Common myeloid progenitor, CD34-positive (primary cell): ENCODE measurements at regions not wholly inside any gene's neighbourhood (a gene's known extent, or its start where the extent isn't known, plus 50 kb on each side); places are given as distances from the start of the nearest gene placed in this dataset.

ENCODE experiments used
- CTCF ChIA-PET: fragments of 350-600 bp; sonication (Branson Sonifier 250); formaldehyde crosslinking; loops from one replicate; lab custom pipeline; 2021; ENCODE audit warnings: antibody characterized with exemption; lab: Charles Lee
- POLR2A ChIA-PET: fragments of 350-600 bp; sonication (Branson Sonifier 250); formaldehyde crosslinking; loops from one replicate; lab custom pipeline; 2021; ENCODE audit warnings: antibody characterized with exemption; lab: Charles Lee
- DNase-seq, 3 donors: peaks; one replicate each; pipeline versions ENCODE4 v3.0.0 to v3.0.0-alpha.2; 2013
- H3K27ac ChIP-seq, 2 experiments: 1 replicate in 1 of 2; 2 replicates in 1 of 2; pipeline ENCODE4 v1.7.0; 2013; ENCODE audit warnings: inconsistent platforms in 2 of 2, low read length in 2 of 2, mild to moderate bottlenecking in 2 of 2, low read depth in 1 of 2, moderate library complexity in 1 of 2; ENCODE audit not compliant: severe bottlenecking in 2 of 2, insufficient read depth in 1 of 2, poor library complexity in 1 of 2
- H3K27me3 ChIP-seq, 5 experiments: replicated peaks in 2 of 5; 1 replicate in 3 of 5; 2 replicates in 2 of 5; pipeline versions ENCODE4 v1.6.1 to v1.7.0; 2013; ENCODE audit warnings: low read length in 4 of 5, mild to moderate bottlenecking in 2 of 5, moderate library complexity in 2 of 5, inconsistent platforms in 1 of 5; ENCODE audit not compliant: insufficient read depth in 5 of 5, control insufficient read depth in 4 of 5
- H3K36me3 ChIP-seq, 4 experiments: 1 replicate in 2 of 4; 2 replicates in 2 of 4; pipeline versions ENCODE4 v1.6.1 to v1.7.0; 2013; ENCODE audit warnings: low read length in 3 of 4, control low read depth in 1 of 4, mild to moderate bottlenecking in 1 of 4; ENCODE audit not compliant: control insufficient read depth in 4 of 4, insufficient read depth in 4 of 4
- H3K4me1 ChIP-seq, 4 experiments: 1 replicate in 3 of 4; 2 replicates in 1 of 4; pipeline versions ENCODE4 v1.6.1 to v1.7.1; 2013; ENCODE audit warnings: low read length in 3 of 4, mild to moderate bottlenecking in 3 of 4, control low read depth in 1 of 4, inconsistent platforms in 1 of 4, moderate library complexity in 1 of 4; ENCODE audit not compliant: control insufficient read depth in 4 of 4, insufficient read depth in 4 of 4; ENCODE audit errors: control extremely low read depth in 1 of 4
- H3K4me3 ChIP-seq, 7 experiments: 1 replicate in 4 of 7; 2 replicates in 3 of 7; pipeline versions ENCODE4 v1.5.1 to v1.7.0; 2013; ENCODE audit warnings: mild to moderate bottlenecking in 7 of 7, low read length in 6 of 7, moderate library complexity in 6 of 7, inconsistent platforms in 2 of 7, low read depth in 2 of 7, control low read depth in 1 of 7; ENCODE audit not compliant: insufficient read depth in 4 of 7, control insufficient read depth in 1 of 7; ENCODE audit errors: extremely low read depth in 1 of 7
- H3K9me3 ChIP-seq, 5 experiments: 1 replicate in 4 of 5; 2 replicates in 1 of 5; pipeline versions ENCODE4 v1.6.1 to v1.7.1; 2013; ENCODE audit warnings: low read length in 4 of 5, mild to moderate bottlenecking in 2 of 5, inconsistent platforms in 1 of 5, low read depth in 1 of 5, moderate library complexity in 1 of 5; ENCODE audit not compliant: control insufficient read depth in 4 of 5, insufficient read depth in 2 of 5; ENCODE audit errors: control extremely low read depth in 1 of 5
- WGBS: methylation state at CpG from one replicate; pipeline ENCODE4 v1.1.5; 2013; ENCODE audit not compliant: insufficient coverage; 5-methylcytosine and 5-hydroxymethylcytosine counted together

GRCh38 chr13:79770056-79770455 is 289.1 kb downstream of the NDFIP2 start:
- no peaks in the 10 kb centered on the region for H3K36me3 ChIP-seq
- no peak for DNase-seq
- CTCF ChIA-PET, result no interaction called here
- no CpG with 5 or more reads among the region's 1 CpG for WGBS
- H3K9me3 ChIP-seq, result peaks cover 0 to 4% (median 0%) of the 10 kb centered on the region in 5 experiments
- POLR2A ChIA-PET, result no interaction called here
- no peaks in the 10 kb centered on the region for H3K4me1 ChIP-seq
- H3K4me3 ChIP-seq, result no peak overlapping the region
- no peak overlapping the region for H3K27ac ChIP-seq
- no peaks in the 10 kb centered on the region for H3K27me3 ChIP-seq

- no CpG with 5 or more reads among the region's 2 CpGs for WGBS
- no peak for DNase-seq
- H3K27ac ChIP-seq, result no peak overlapping the region
- no peak overlapping the region for H3K4me3 ChIP-seq
- POLR2A ChIA-PET, result no interaction called here
- H3K36me3 ChIP-seq, result no peaks in the 10 kb centered on the region
- CTCF ChIA-PET, result no interaction called here
- no peaks in the 10 kb centered on the region for H3K4me1 ChIP-seq
- no peaks in the 10 kb centered on the region for H3K27me3 ChIP-seq
- peaks cover 0 to 4% (median 0%) of the 10 kb centered on the region in 5 experiments for H3K9me3 ChIP-seq
Measured at GRCh38 chr13:79767126-79767525, 286.2 kb downstream of the NDFIP2 start.

GRCh38 chr13:79765331-79765730 is 284.4 kb downstream of the NDFIP2 start:
- no peak overlapping the region for H3K27ac ChIP-seq
- H3K4me1 ChIP-seq, result no peaks in the 10 kb centered on the region
- CTCF ChIA-PET, result no interaction called here
- H3K9me3 ChIP-seq, result no peaks in the 10 kb centered on the region
- H3K4me3 ChIP-seq, result no peak overlapping the region
- H3K27me3 ChIP-seq, result no peaks in the 10 kb centered on the region
- no peak for DNase-seq
- H3K36me3 ChIP-seq, result no peaks in the 10 kb centered on the region
- POLR2A ChIA-PET, result no interaction called here

- H3K9me3 ChIP-seq, result no peaks in the 10 kb centered on the region
- H3K27me3 ChIP-seq, result no peaks in the 10 kb centered on the region
- ChIA-PET POLR2A (no interaction called here), CTCF (interaction anchor here (0.7 kb wide), 1 partner anchor 1885 kb away, joined by 3 read pairs; no protein-coding TSS in a partner anchor)
- no peak overlapping the region for H3K4me3 ChIP-seq
- no peaks in the 10 kb centered on the region for H3K36me3 ChIP-seq
- no peak for DNase-seq
- H3K27ac ChIP-seq, result no peak overlapping the region
- no peaks in the 10 kb centered on the region for H3K4me1 ChIP-seq
- 95% methylated on average over 3 of the region's 3 CpGs for WGBS
Measured at GRCh38 chr13:79749984-79750551, 269.1 kb downstream of the NDFIP2 start.

- DNase-seq, result no peak
- Histone ChIP-seq H3K9me3 (no peaks in the 10 kb centered on the region), H3K27ac (no peak overlapping the region), H3K27me3 (no peaks in the 10 kb centered on the region), H3K36me3 (no peaks in the 10 kb centered on the region), H3K4me1 (no peaks in the 10 kb centered on the region), H3K4me3 (no peak overlapping the region)
- no CpG with 5 or more reads among the region's 2 CpGs for WGBS
- CTCF ChIA-PET, result interaction anchor here (0.7 kb wide), 1 partner anchor 1886 kb away, joined by 3 read pairs; no protein-coding TSS in a partner anchor
- POLR2A ChIA-PET, result no interaction called here
Measured at GRCh38 chr13:79749566-79749965, 268.6 kb downstream of the NDFIP2 start.

GRCh38 chr13:79745081-79745480 is 264.1 kb downstream of the NDFIP2 start:
- Histone ChIP-seq H3K27me3 (no peaks in the 10 kb centered on the region), H3K4me1 (no peaks in the 10 kb centered on the region), H3K9me3 (no peaks in the 10 kb centered on the region), H3K36me3 (no peaks in the 10 kb centered on the region), H3K27ac (no peak overlapping the region), H3K4me3 (no peak overlapping the region)
- CTCF ChIA-PET, result no interaction called here
- POLR2A ChIA-PET, result no interaction called here
- WGBS, result 71% methylated on average over 1 of the region's 2 CpGs
- DNase-seq, result no peak

- no peaks in the 10 kb centered on the region for H3K4me1 ChIP-seq
- no peak overlapping the region for H3K4me3 ChIP-seq
- no peaks in the 10 kb centered on the region for H3K36me3 ChIP-seq
- POLR2A ChIA-PET, result no interaction called here
- WGBS, result 100% methylated on average over 2 of the region's 3 CpGs
- no peaks in the 10 kb centered on the region for H3K9me3 ChIP-seq
- no peak overlapping the region for H3K27ac ChIP-seq
- CTCF ChIA-PET, result no interaction called here
- no peak for DNase-seq
- H3K27me3 ChIP-seq, result no peaks in the 10 kb centered on the region
Measured at GRCh38 chr13:79742923-79743322, 262.0 kb downstream of the NDFIP2 start.
